Heart left ventricle (tissue), 16 donors: ENCODE measurements at regions not wholly inside any gene's neighbourhood (a gene's known extent, or its start where the extent isn't known, plus 50 kb on each side); places are given as distances from the start of the nearest gene placed in this dataset.

ENCODE experiments used
- ATAC-seq, 4 donors: fragments of 200-7000 bp; cut with Tn5 transposase; one replicate each; pipeline ENCODE4 v1.9.1; 2020 to 2022; ENCODE audit warnings: moderate library complexity in 4 of 4, mild to moderate bottlenecking in 3 of 4, moderate number of reproducible peaks in 1 of 4
- DNase-seq, 5 donors: peaks; one replicate each; pipeline ENCODE4 v3.0.0-alpha.2; 2020
- H3K27ac ChIP-seq, 12 donors: fragments of 200-600 bp; sonication (generic) in 4 of 12; one replicate each; pipeline versions ENCODE4 v1.5.0 to v1.8.0; 2016 to 2022; ENCODE audit warnings: mild to moderate bottlenecking in 2 of 12
- H3K27me3 ChIP-seq, 9 donors: fragments of 200-600 bp; sonication (generic) in 2 of 9; one replicate each; pipeline versions ENCODE4 v1.5.1 to v1.8.0; 2016 to 2022; ENCODE audit warnings: mild to moderate bottlenecking in 3 of 9
- H3K36me3 ChIP-seq, 9 donors: fragments of 200-600 bp; sonication (generic) in 2 of 9; one replicate each; pipeline versions ENCODE4 v1.5.0 to v1.8.0; 2018 to 2022; ENCODE audit warnings: mild to moderate bottlenecking in 2 of 9
- H3K4me1 ChIP-seq, 12 donors: fragments of 200-600 bp; sonication (generic) in 4 of 12; one replicate each; pipeline versions ENCODE4 v1.5.0 to v1.8.0; 2016 to 2022; ENCODE audit warnings: mild to moderate bottlenecking in 3 of 12
- H3K4me3 ChIP-seq, 12 donors: fragments of 200-600 bp; sonication (generic) in 4 of 12; one replicate each; pipeline versions ENCODE4 v1.5.0 to v1.8.0; 2017 to 2022; ENCODE audit warnings: mild to moderate bottlenecking in 9 of 12, moderate library complexity in 4 of 12
- H3K9me3 ChIP-seq, 12 donors: fragments of 200-600 bp; sonication (generic) in 4 of 12; one replicate each; pipeline versions ENCODE4 v1.5.0 to v1.8.0; 2016 to 2022; ENCODE audit warnings: mild to moderate bottlenecking in 1 of 12
- CTCF ChIP-seq, 12 donors: fragments of 200-600 bp; sonication (generic) in 4 of 12; IDR thresholded peaks; one replicate each; pipeline versions ENCODE4 v1.5.0 to v1.8.0; 2018 to 2022; ENCODE audit warnings: antibody characterized with exemption in 12 of 12, mild to moderate bottlenecking in 5 of 12
- POLR2A ChIP-seq, 2 donors: fragments of 450-650 bp; IDR thresholded peaks; one replicate each; pipeline ENCODE4 v1.6.1; 2017; ENCODE audit warnings: antibody characterized with exemption in 2 of 2, mild to moderate bottlenecking in 2 of 2, moderate library complexity in 2 of 2
- WGBS, 4 donors: extraction: QIAGEN DNeasy Blood & Tissue Kit in 2 of 4; methylation state at CpG; one replicate each; pipeline versions ENCODE4 v1.1.5 to v1.1.7; 2013 to 2018; 5-methylcytosine and 5-hydroxymethylcytosine counted together
- intact Hi-C, 10 donors: fragments of 100-400 bp; cut with DNase I; formaldehyde crosslinking; loops; one replicate each; pipeline versions ENCODE4 v1.11.1 to v1.14.2; 2022
- donor health status: ischemic (EF 13 %, LVEDD 7.1; RV severe dilation, severe dysfunction).
- donor health status: healthy with polysubstance abuse.
- donor health status: DM: no; HTN: yes; CAD: no.
- donor health status: DM: no; HTN: no; CAD: no.
- donor health status: ischemic (EF 25% LVEDD 6.9; RV normal size, moderate dysfunction).
- donor health status: ischemic (EF 25% LVEDD 5.7; RV mildly dilated, moderate dysfunction).
- donor health status: healthy.
- donor health status: DM: yes; HTN: yes; CAD: no.
- donor health status: ischemic (EF 35%, LVEDD 5.7; RV mildly dilated, moderate dysfunction).
- donor health status: nonischemic (EF 11% LVEDD 7.7; RV severe dilation, severe dysfunction).
- donor health status: DM: yes; HTN: yes; CAD: no.
- donor health status: PGD.
- donor health status: ischemic (EF 29% LVEDD 5.4; RV normal size, mild dysfunction).
- donor health status: nonischemic (EF 23%, LVEDD 6.1; RV moderate dilation, normal function).

- no peaks in the 10 kb centered on the region for H3K27me3 ChIP-seq
- ATAC-seq (no peak), DNase-seq (no peak)
- WGBS, 4 donors: 31 to 53% (median 45%) methylated on average over 3 of the region's 3 CpGs
- H3K4me1 ChIP-seq: no peaks in the 10 kb centered on the region
- H3K27ac ChIP-seq: no peak overlapping the region
- no peak for TF ChIP-seq POLR2A (IDR thresholded peaks at IDR 0.05)
- no peak for TF ChIP-seq CTCF (IDR thresholded peaks at IDR 0.05)
- H3K9me3 ChIP-seq: no peaks in the 10 kb centered on the region
- H3K4me3 ChIP-seq: no peak overlapping the region
- H3K36me3 ChIP-seq: no peaks in the 10 kb centered on the region
- intact Hi-C loops: no loop called here
Observed at GRCh38 chr12:61654698-61655097, 605.5 kb upstream of the USP15 start.

- Histone ChIP-seq H3K27me3 (no peaks in the 10 kb centered on the region), H3K27ac (no peak overlapping the region), H3K4me3 (no peak overlapping the region), H3K4me1 (no peaks in the 10 kb centered on the region), H3K9me3 (no peaks in the 10 kb centered on the region), H3K36me3 (no peaks in the 10 kb centered on the region)
- DNase-seq (no peak), ATAC-seq (no peak)
- TF ChIP-seq POLR2A (IDR thresholded peaks at IDR 0.05): no peak
- no peak for TF ChIP-seq CTCF (IDR thresholded peaks at IDR 0.05)
- intact Hi-C loops: no loop called here
- 60 to 72% (median 63%) methylated on average over 1 of the region's 1 CpG for WGBS, 4 donors
Observed at GRCh38 chr12:61655241-61655640, 605.0 kb upstream of the USP15 start.

- H3K36me3 ChIP-seq: no peaks in the 10 kb centered on the region
- TF ChIP-seq POLR2A (IDR thresholded peaks at IDR 0.05): no peak
- no peak for TF ChIP-seq CTCF (IDR thresholded peaks at IDR 0.05)
- H3K9me3 ChIP-seq: peaks cover 0 to 21% (median 1%) of the 10 kb centered on the region in 12 donors
- no peaks in the 10 kb centered on the region for H3K27me3 ChIP-seq
- no peak overlapping the region for H3K4me3 ChIP-seq
- DNase-seq (no peak), ATAC-seq (no peak)
- 27 to 50% (median 32%) methylated on average over 1 of the region's 1 CpG for WGBS, 4 donors
- no peak overlapping the region for H3K27ac ChIP-seq
- H3K4me1 ChIP-seq: no peaks in the 10 kb centered on the region
- intact Hi-C loops: no loop called here
Observed at GRCh38 chr12:61667676-61668075, 592.5 kb upstream of the USP15 start.

- DNase-seq (no peak), ATAC-seq (no peak)
- intact Hi-C loops: no loop called here
- H3K9me3 ChIP-seq: peaks cover 0 to 5% (median 0%) of the 10 kb centered on the region in 12 donors
- H3K36me3 ChIP-seq: no peaks in the 10 kb centered on the region
- TF ChIP-seq CTCF (IDR thresholded peaks at IDR 0.05): no peak
- no peak for TF ChIP-seq POLR2A (IDR thresholded peaks at IDR 0.05)
- no peak overlapping the region for H3K4me3 ChIP-seq
- no peaks in the 10 kb centered on the region for H3K4me1 ChIP-seq
- no peaks in the 10 kb centered on the region for H3K27me3 ChIP-seq
- no peak overlapping the region for H3K27ac ChIP-seq
Observed at GRCh38 chr12:61676520-61676919, 583.7 kb upstream of the USP15 start.
